HG02884 (cell line): ENCODE measurements at regions not wholly inside any gene's neighbourhood (a gene's known extent, or its start where the extent isn't known, plus 50 kb on each side); places are given as distances from the start of the nearest gene placed in this dataset.

Experiments
- ATAC-seq: cut with Tn5 transposase; IDR thresholded peaks from one replicate; pipeline ENCODE4 v1.9.1; 2021; ENCODE audit warnings: mild to moderate bottlenecking, moderate library complexity; ENCODE audit not compliant: unreplicated experiment

DNA sequence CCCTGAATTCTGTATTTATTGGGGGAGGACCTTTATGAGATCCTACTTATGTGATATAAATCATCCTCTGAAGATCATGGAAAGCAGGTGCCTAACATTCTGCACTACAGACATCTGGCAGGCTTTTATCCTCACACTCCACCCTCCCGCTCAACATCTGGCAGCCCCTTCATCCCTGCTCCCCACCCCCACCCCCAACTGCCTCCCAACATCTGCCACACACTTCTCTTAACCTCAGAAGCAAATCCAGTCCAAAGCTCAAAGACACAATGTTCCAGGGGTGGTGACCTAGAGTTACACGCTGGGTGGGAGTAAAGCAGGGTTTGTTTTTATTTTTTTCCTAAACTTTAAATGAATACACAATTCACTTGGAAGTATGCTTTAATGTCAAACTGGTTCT is 184.5 kb upstream of the ATP11B start:
- no peak for ATAC-seq

DNA sequence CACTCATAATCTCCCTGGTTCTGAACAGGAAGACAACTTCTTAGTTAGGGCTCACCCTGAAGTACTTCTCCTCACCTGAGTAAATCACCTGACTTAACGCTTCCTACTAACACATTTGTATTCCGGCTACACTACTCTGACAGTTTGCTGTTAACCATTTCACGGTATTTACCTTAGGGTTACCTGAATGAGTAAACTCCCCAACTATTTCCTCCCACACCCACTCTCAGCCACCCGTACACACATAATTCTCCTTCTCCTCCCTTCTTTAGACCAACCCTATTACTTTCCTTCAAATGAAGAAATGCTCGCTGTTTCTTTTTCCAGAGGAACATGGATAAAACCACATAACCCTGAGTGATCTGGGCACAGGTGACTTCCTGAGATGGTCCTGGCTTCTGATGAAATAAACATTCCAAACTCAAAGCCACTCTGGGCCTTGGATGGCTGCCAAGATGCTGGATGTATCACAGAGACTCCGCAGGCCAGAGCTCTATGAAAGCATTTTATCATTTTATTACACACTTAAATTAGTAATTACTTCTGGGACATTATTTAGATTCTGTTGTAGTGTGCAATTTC is 183.6 kb upstream of the ATP11B start:
- no peak for ATAC-seq

DNA sequence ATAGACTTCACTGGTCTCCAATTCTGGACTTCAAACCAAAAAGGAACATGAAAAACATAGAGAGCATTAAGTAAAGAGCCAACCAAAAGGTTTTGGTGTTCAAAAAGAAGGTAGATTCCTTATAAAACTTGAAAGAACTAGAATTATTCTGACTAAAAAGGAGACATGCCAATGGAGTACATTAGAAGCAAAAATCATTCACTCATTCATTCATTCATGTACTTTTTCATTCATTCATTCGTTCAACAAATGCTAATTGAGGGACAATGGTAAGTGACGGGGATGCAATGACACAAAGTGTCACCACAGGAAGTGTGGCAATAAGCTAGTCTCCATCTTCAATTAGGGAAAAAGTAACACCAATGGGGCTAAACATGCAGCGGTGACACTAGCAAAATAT is 181.0 kb upstream of the ATP11B start:
- no peak for ATAC-seq

- ATAC-seq = no peak
Measured at GRCh38 chr3:182617500-182617899, 175.8 kb upstream of the ATP11B start.

- ATAC-seq = no peak
Measured at GRCh38 chr3:182618085-182618732, 175.1 kb upstream of the ATP11B start.

DNA sequence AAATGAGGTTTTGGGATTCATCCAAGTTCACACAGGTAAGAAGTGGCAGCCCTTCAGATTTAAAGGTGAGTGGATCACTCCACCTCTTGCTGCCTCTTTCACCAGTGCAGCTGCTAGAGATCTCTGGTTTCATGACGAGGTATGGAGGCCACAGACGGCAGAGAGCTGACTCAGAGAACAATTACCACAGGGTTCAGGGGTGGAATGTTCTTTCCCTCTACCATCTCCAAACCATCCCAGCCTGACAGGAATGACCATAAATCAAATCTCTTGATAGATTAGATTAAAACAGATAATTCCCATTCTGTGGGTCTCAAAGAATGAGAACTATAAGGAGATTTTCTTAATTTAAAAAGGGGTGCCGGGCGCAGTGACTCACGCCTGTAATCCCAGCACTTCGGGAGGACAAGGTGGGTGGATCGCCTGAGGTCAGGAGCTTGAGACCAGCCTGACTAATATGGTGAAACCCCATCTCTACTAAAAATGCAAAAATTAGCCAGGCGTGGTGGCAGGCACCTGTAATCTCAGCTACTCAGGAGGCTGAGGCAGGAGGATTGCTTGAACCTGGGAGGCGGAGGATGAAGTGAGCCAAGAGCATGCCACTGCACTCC is 174.2 kb upstream of the ATP11B start:
- ATAC-seq = no peak

- ATAC-seq = no peak
Measured at GRCh38 chr3:182620723-182621434, 172.4 kb upstream of the ATP11B start.

DNA sequence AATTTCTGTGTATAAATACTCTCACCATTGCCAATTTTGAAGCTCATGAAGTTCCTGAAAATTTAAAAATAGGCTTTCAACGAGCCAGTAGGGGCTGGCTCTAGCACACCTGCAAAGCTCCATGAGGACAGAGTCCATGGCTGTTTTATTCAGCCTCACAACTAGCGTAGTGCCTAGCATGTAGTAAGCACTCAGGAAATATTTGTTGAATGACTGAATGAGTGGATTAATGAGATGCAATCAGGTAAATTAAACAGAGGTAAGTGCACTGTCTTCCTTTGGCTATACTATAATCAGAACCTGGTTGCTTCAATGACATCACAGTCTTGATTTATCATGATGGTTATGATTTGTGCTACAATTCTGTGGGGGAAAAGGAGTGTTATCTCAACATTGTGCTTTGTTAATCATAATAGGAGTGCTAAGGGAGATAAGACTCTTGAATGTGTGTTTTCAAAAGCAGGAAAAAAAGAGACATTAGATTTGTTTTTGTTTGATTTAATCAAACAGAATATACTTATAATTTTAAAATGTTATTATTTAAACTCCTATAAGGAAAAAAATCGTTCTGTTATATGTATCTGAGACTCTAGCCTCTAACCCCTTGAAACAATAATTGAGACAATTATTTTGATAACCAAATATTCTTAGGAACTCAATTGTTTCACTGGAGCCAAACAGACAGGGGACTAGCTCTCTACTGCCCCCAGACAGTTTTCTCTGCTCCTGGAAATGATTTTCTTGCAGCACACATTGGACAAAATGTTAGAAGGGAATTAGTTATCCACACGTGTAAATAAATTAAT is 171.7 kb upstream of the ATP11B start:
- ATAC-seq = no peak

GRCh38 chr3:182622241-182622545 is 171.1 kb upstream of the ATP11B start:
- no peak for ATAC-seq

GRCh38 chr3:182626484-182627467 is 166.5 kb upstream of the ATP11B start:
- no peak for ATAC-seq

DNA sequence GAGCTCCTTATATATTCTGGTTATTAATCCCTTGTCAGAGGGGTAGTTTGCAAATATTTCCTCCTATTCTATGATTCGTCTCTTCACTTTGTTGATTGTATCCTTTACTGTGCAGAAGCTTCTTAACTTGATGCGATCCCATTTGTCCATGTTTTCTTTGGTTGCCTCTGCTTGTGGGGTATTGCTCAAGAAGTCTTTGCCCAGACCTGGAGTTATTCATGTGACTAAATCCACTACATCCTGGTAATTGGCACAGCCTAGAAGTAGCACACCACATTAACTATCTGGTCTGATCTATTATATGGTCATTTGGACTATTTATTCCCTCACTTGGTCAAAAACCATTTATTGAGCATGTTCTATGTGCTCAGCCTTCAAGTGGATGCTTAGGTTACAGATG is 164.8 kb upstream of the ATP11B start:
- no peak for ATAC-seq

- no peak for ATAC-seq
Measured at GRCh38 chr3:182629521-182629920, 163.8 kb upstream of the ATP11B start.

- no peak for ATAC-seq
Measured at GRCh38 chr3:182631183-182632076, 161.9 kb upstream of the ATP11B start.

GRCh38 chr3:182632077-182632393 is 161.3 kb upstream of the ATP11B start:
- no peak for ATAC-seq

DNA sequence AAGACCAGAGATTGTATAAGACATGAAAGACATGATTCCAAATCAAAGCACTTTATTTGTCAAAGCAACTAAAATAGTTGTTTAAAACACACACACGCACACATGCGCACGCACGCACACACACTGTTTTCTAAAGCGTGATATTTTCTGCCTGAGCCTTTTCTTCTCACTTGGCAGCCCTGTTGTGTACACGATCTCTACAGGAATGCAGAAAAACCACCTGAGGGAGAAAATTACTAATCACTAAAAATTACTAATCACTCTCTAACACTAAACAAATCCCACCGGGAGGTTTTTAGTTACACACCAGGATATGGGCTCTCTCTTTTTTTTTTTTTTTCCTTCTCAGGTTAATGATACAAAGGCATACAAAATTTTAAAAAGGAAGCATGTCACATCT is 160.1 kb upstream of the ATP11B start:
- no peak for ATAC-seq

- ATAC-seq = no peak
Measured at GRCh38 chr3:182636646-182637045, 156.7 kb upstream of the ATP11B start.

GRCh38 chr3:182637350-182638110 is 155.8 kb upstream of the ATP11B start:
- no peak for ATAC-seq

GRCh38 chr3:182644013-182644412 is 149.3 kb upstream of the ATP11B start:
- ATAC-seq = no peak
